ENCODE measurements at regions not wholly inside any gene's neighbourhood (a gene's known extent, or its start where the extent isn't known, plus 50 kb on each side); places are given as distances from the start of the nearest gene placed in this dataset.
"Not testable (repeated sequence)": the region's sequence is repeated elsewhere in the genome, so short reads cannot be mapped to it uniquely, and the experiment has no call there.

GRCh38 chr11:87455180-87455579, 417.4 kb downstream of the TMEM135 start:
- DNase-seq: no peak

GRCh38 chr11:87454241-87454640, 416.5 kb downstream of the TMEM135 start:
- DNase-seq: no peak

- DNase-seq: no peak
Observed at GRCh38 chr11:87453531-87454089, 415.9 kb downstream of the TMEM135 start.

GRCh38 chr11:87452025-87452424, 414.3 kb downstream of the TMEM135 start:
- not testable (repeated sequence) for DNase-seq

GRCh38 chr11:87451395-87451794, 413.7 kb downstream of the TMEM135 start:
- no peak for DNase-seq

GRCh38 chr11:87447606-87448005, 409.9 kb downstream of the TMEM135 start:
- no peak for DNase-seq

GRCh38 chr11:87444993-87445392, 407.3 kb downstream of the TMEM135 start:
- DNase-seq: no peak

- DNase-seq: no peak
Observed at GRCh38 chr11:87443707-87444106, 406.0 kb downstream of the TMEM135 start.

GRCh38 chr11:87440076-87440770, 402.5 kb downstream of the TMEM135 start:
- no peak for DNase-seq

- no peak for DNase-seq
Observed at GRCh38 chr11:87438416-87438815, 400.7 kb downstream of the TMEM135 start.

- no peak for DNase-seq
Observed at GRCh38 chr11:87437844-87438223, 400.1 kb downstream of the TMEM135 start.

GRCh38 chr11:87437133-87437843, 399.6 kb downstream of the TMEM135 start:
- no peak for DNase-seq

- DNase-seq: no peak
Observed at GRCh38 chr11:87432022-87432421, 394.3 kb downstream of the TMEM135 start.

- DNase-seq: no peak
Observed at GRCh38 chr11:87431392-87431791, 393.7 kb downstream of the TMEM135 start.

GRCh38 chr11:87430821-87431220, 393.1 kb downstream of the TMEM135 start:
- DNase-seq: no peak

GRCh38 chr11:87429996-87430395, 392.3 kb downstream of the TMEM135 start:
- DNase-seq: no peak

- no peak for DNase-seq
Observed at GRCh38 chr11:87428266-87428665, 390.5 kb downstream of the TMEM135 start.

GRCh38 chr11:87425943-87426342, 388.2 kb downstream of the TMEM135 start:
- DNase-seq: no peak

GRCh38 chr11:87425391-87425790, 387.7 kb downstream of the TMEM135 start:
- no peak for DNase-seq

- DNase-seq: no peak
Observed at GRCh38 chr11:87423161-87423560, 385.4 kb downstream of the TMEM135 start.

GRCh38 chr11:87422566-87422965, 384.8 kb downstream of the TMEM135 start:
- no peak for DNase-seq

GRCh38 chr11:87421422-87421821, 383.7 kb downstream of the TMEM135 start:
- peak; percentile 83 for DNase-seq

GRCh38 chr11:87417951-87418350, 380.2 kb downstream of the TMEM135 start:
- DNase-seq: no peak

- no peak for DNase-seq
Observed at GRCh38 chr11:87405843-87406242, 368.1 kb downstream of the TMEM135 start.

All from NCI-H1436 treated with DMSO at 0.1 percent for 48 hours (cell line).